ENCODE measurements at regions not wholly inside any gene's neighbourhood (a gene's known extent, or its start where the extent isn't known, plus 50 kb on each side); places are given as distances from the start of the nearest gene placed in this dataset.

DNA sequence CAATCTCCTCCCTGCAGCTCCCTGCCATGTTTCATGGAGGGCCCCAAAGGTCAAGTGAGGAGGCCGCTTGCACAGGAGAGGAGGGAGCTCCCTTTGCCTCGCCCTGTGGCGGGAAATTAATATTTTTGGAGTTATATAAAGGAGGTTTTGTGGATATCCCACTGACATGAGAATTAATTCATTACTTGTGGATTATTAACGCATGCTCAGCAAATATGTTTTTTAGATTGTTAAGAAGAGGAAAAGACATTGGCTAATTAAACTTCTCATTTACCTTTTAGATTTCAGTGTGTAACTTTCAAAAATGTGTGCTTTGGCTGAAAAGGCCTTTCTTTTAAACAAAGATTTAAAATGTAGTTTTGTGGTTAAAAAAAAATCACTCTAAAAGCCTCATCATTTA lies 474.0 kb downstream of the SOCS6 start:
- 61 to 80% methylated on average over 4 of the region's 4 CpGs for WGBS, 2 donors
- DNase-seq = no peak
- H3K36me3 ChIP-seq = no peaks in the 10 kb centered on the region
- no peak overlapping the region for H3K27ac ChIP-seq
- H3K4me1 ChIP-seq = no peaks in the 10 kb centered on the region
- H3K9me3 ChIP-seq = no peaks in the 10 kb centered on the region
- H3K4me3 ChIP-seq = no peak overlapping the region
- intact Hi-C loops (cut with DNase I) = no loop called here
- H3K27me3 ChIP-seq = no peaks in the 10 kb centered on the region
- TF ChIP-seq EP300 (IDR thresholded peaks at IDR 0.05) (no peak), POLR2A (IDR thresholded peaks at IDR 0.05) (no peak), POLR2AphosphoS5 (IDR thresholded peaks at IDR 0.05) (no peak)
- TF ChIP-seq, protein P1, sequence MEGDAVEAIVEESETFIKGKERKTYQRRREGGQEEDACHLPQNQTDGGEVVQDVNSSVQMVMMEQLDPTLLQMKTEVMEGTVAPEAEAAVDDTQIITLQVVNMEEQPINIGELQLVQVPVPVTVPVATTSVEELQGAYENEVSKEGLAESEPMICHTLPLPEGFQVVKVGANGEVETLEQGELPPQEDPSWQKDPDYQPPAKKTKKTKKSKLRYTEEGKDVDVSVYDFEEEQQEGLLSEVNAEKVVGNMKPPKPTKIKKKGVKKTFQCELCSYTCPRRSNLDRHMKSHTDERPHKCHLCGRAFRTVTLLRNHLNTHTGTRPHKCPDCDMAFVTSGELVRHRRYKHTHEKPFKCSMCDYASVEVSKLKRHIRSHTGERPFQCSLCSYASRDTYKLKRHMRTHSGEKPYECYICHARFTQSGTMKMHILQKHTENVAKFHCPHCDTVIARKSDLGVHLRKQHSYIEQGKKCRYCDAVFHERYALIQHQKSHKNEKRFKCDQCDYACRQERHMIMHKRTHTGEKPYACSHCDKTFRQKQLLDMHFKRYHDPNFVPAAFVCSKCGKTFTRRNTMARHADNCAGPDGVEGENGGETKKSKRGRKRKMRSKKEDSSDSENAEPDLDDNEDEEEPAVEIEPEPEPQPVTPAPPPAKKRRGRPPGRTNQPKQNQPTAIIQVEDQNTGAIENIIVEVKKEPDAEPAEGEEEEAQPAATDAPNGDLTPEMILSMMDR (IDR thresholded peaks at IDR 0.05) = no peak

DNA sequence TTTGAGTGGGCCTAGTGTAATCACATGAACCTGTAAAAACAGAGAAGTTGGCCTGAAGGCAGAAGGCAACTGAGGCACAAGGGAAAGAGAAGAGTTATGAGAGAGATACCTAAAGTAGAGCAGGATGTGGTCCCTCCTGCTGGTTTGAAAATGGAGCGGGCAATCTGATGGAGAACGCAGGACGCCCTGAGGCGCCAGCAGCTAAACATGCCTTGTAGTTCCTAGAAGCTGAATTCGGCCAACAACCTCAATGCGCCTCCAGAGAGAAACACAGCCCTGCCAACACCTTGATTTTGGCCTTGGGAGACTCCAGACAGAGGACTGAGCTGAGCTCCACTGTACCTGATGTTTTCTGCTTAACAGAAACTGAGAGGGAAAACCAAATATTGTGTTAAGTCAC lies 469.9 kb downstream of the SOCS6 start:
- Histone ChIP-seq H3K4me3 (no peak overlapping the region), H3K27me3 (no peaks in the 10 kb centered on the region), H3K4me1 (no peaks in the 10 kb centered on the region), H3K36me3 (no peaks in the 10 kb centered on the region), H3K27ac (no peak overlapping the region), H3K9me3 (no peaks in the 10 kb centered on the region)
- no peak for DNase-seq
- 94% methylated on average over 6 of the region's 6 CpGs for WGBS, 2 donors
- intact Hi-C loops (cut with DNase I) = no loop called here
- TF ChIP-seq POLR2A (IDR thresholded peaks at IDR 0.05) (no peak), POLR2AphosphoS5 (IDR thresholded peaks at IDR 0.05) (no peak), EP300 (IDR thresholded peaks at IDR 0.05) (no peak)
- TF ChIP-seq, protein P1 (IDR thresholded peaks at IDR 0.05) = no peak

DNA sequence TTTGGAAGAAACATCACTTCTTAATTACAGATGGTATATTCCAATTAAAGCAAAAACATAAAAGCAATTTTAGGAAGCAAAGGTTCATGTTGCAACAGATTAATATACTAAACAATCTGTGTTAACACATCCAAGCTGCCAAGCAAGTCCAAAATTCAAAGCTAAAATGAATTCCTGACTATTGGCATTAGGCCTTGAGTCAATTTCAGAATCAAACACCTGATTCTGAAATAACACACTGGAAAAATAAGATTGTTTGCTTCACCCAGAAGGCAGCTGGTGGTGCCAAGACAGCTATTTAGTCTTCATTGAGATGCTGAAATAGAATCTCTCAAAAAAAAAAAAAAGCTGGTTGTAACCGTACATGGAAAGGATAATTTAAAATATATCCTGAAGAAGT lies 465.6 kb downstream of the SOCS6 start:
- Histone ChIP-seq H3K27me3 (no peaks in the 10 kb centered on the region), H3K36me3 (no peaks in the 10 kb centered on the region), H3K4me3 (no peak overlapping the region), H3K4me1 (no peaks in the 10 kb centered on the region), H3K9me3 (peaks cover 0 to 3% (median 0%) of the 10 kb centered on the region in 4 donors), H3K27ac (no peak overlapping the region)
- no peak for DNase-seq
- 87 to 91% methylated on average over 1 of the region's 1 CpG for WGBS, 2 donors
- intact Hi-C loops (cut with DNase I) = no loop called here
- TF ChIP-seq EP300 (IDR thresholded peaks at IDR 0.05) (no peak), POLR2A (IDR thresholded peaks at IDR 0.05) (no peak), POLR2AphosphoS5 (IDR thresholded peaks at IDR 0.05) (no peak)
- TF ChIP-seq, protein P1 (IDR thresholded peaks at IDR 0.05) = no peak

DNA sequence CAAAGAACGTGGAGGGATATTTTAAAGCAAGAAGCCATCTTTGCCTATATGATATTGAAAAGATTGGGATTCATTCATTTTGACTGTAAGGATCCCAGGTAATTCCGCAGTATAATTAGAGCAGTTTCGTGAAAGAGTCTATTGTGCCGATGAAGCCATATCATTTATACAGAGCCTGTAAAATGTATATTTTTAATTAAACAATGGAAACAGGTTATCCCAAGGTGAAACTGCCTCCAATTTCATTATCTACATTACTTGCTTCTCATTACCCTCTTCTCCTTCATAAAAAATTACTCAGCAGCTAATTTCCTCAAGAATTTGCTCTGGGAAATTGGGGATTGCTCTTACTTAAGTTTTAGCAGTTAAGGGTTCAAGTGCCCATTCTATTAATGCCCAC lies 444.1 kb downstream of the SOCS6 start:
- H3K4me3 ChIP-seq = no peak overlapping the region
- H3K9me3 ChIP-seq = no peaks in the 10 kb centered on the region
- no peaks in the 10 kb centered on the region for H3K36me3 ChIP-seq
- no peak for DNase-seq
- no peaks in the 10 kb centered on the region for H3K27me3 ChIP-seq
- intact Hi-C loops (cut with DNase I) = no loop called here
- 90 to 91% methylated on average over 4 of the region's 4 CpGs for WGBS, 2 donors
- H3K27ac ChIP-seq = no peak overlapping the region
- no peak for TF ChIP-seq POLR2A (IDR thresholded peaks at IDR 0.05)
- TF ChIP-seq, protein P1 (IDR thresholded peaks at IDR 0.05) = no peak
- TF ChIP-seq POLR2AphosphoS5 (IDR thresholded peaks at IDR 0.05) = no peak
- TF ChIP-seq EP300 (IDR thresholded peaks at IDR 0.05) = no peak
- no peaks in the 10 kb centered on the region for H3K4me1 ChIP-seq

DNA sequence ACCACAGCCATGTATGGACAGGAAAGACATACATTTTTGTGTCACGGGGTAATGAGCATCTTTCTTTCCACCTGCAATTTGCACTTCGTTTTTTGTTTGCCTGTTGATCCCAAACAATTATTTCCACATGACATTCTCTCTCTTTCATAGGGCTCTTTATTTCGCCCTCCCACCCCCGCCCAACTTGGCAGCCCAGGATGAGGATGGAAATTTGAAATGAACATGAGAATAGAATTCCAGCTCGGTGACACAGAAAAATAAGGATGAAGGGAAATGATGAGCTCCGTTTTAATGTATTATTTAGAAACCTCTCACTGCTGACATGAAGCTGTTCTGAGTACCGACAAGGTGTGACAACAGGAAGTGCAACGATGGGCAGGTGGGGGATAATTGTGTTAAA lies 443.3 kb downstream of the SOCS6 start:
- no peaks in the 10 kb centered on the region for H3K9me3 ChIP-seq
- no peak for DNase-seq
- no peaks in the 10 kb centered on the region for H3K27me3 ChIP-seq
- no peaks in the 10 kb centered on the region for H3K36me3 ChIP-seq
- no peak for TF ChIP-seq EP300 (IDR thresholded peaks at IDR 0.05)
- no peak for TF ChIP-seq POLR2AphosphoS5 (IDR thresholded peaks at IDR 0.05)
- TF ChIP-seq POLR2A (IDR thresholded peaks at IDR 0.05) = no peak
- TF ChIP-seq, protein P1 (IDR thresholded peaks at IDR 0.05) = no peak
- intact Hi-C loops (cut with DNase I) = no loop called here
- H3K27ac ChIP-seq = no peak overlapping the region
- H3K4me3 ChIP-seq = no peak overlapping the region
- 71 to 80% methylated on average over 8 of the region's 8 CpGs for WGBS, 2 donors
- H3K4me1 ChIP-seq = no peaks in the 10 kb centered on the region
